H1 (cell line): ENCODE measurements at regions not wholly inside any gene's neighbourhood (a gene's known extent, or its start where the extent isn't known, plus 50 kb on each side); places are given as distances from the start of the nearest gene placed in this dataset.

Experiments used
- CREB1 ChIP-seq: IDR thresholded peaks from 2 replicates; pipeline ENCODE4 v1.6.1; 2012; ENCODE audit warnings: inconsistent platforms
- CTCF ChIP-seq, 3 experiments: IDR thresholded peaks; 1 replicate in 2 of 3; 2 replicates in 1 of 3; pipeline versions ENCODE4 v1.5.1 to v1.6.1; 2011; ENCODE audit warnings: low read length in 3 of 3, mild to moderate bottlenecking in 3 of 3, inconsistent platforms in 2 of 3, low read depth in 1 of 3, moderate library complexity in 1 of 3; ENCODE audit not compliant: insufficient read depth in 1 of 3; ENCODE audit errors: control extremely low read depth in 1 of 3
- JUN ChIP-seq: IDR thresholded peaks from 2 replicates; pipeline ENCODE4 v1.6.1; 2011; ENCODE audit warnings: low read depth, mild to moderate bottlenecking, improper control_type of control experiment, low read length
- JUND ChIP-seq: IDR thresholded peaks from 2 replicates; pipeline ENCODE4 v1.6.1; 2011; ENCODE audit warnings: mild to moderate bottlenecking, improper control_type of control experiment, low read length
- YY1 ChIP-seq: IDR thresholded peaks from 2 replicates; pipeline ENCODE4 v1.6.1; 2011; ENCODE audit warnings: low read depth, mild to moderate bottlenecking, low read length

- TF ChIP-seq JUND (no peak), CTCF (IDR thresholded peaks at IDR 0.05; ENCODE audit: control extremely low read depth in 1 of 3, insufficient read depth in 1 of 3, low read depth in 1 of 3, low read length in 3 of 3) (no peak), YY1 (no peak), JUN (no peak), CREB1 (no peak)
Observed at GRCh38 chr3:81320862-81321261, 440.6 kb downstream of the GBE1 start.
